ENCODE measurements at regions not wholly inside any gene's neighbourhood (a gene's known extent, or its start where the extent isn't known, plus 50 kb on each side); places are given as distances from the start of the nearest gene placed in this dataset.

DNA sequence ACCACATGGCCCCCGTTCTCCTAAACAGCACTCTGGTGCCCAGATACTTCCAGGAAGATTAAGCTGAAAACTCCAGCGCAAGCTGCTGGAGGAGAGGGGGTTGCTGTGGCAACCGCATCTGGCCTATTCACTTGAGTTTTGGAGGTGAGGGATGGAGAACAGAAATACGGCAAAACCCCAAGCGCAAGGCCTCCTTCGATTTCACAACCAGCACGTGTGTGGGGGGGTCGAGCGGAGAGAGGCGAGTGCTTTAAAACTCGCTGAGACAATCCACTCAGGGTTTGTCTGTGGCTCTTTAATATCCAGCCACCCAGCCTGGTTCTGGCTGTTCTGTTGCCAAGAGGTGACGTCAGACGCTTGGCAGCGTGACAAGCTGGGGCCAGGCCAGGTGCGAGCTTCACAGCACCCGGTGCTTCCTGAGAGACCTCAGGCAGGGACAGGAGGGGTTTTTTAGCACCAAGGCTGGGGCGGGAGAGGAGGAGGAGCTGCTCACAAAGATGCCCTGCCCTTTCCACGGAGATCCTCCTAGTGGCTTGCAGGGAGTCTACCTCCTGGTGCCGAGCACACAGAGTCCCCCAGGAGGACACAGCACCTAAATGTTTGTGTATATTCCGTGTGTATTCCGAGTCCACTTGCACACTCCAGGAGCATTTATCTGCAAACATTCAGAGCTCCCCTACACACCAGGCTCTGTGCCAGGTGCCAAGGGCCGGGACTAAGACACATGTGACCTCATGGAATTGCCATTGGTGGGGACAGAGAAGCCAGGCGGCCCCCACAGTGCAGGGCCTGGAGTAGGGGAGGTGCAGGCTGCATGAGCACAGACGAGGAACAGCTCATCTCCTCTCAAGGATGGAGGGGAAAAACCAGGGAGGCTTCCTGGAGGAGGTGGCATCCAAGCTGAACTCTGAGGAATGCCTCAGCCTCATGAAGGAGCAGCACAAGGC lies 194.6 kb downstream of the OLFM1 start:
- WGBS (ENCODE audit: insufficient coverage), result 28% methylated on average over 18 of the region's 24 CpGs
- Histone ChIP-seq H3K36me3 (replicated peaks in 1 of 2; ENCODE audit: control extremely low read depth in 1 of 2, control insufficient read depth in 1 of 2, extremely low read depth in 1 of 2, insufficient read depth in 2 of 2, low read length in 1 of 2) (no peaks in the 10 kb centered on the region), H3K4me2 (replicated peaks; ENCODE audit: low read depth, low read length, poor library complexity, severe bottlenecking) (no peak overlapping the region), H3K27ac (ENCODE audit: low read length in 2 of 2) (no peak overlapping the region), H2AFZ (ENCODE audit: insufficient read depth, low read depth, low read length, poor library complexity, severe bottlenecking) (no peak overlapping the region), H3K4me1 (ENCODE audit: control insufficient read depth in 2 of 2, insufficient read depth in 2 of 2, low read length in 2 of 2) (no peaks in the 10 kb centered on the region), H3K9ac (ENCODE audit: low read length) (no peak overlapping the region), H3K27me3 (replicated peaks in 1 of 4; ENCODE audit: control extremely low read depth in 1 of 4, control insufficient read depth in 3 of 4, insufficient read depth in 4 of 4, low read length in 3 of 4) (no peaks in the 10 kb centered on the region), H3K79me2 (ENCODE audit: control insufficient read depth, insufficient read depth, low read length) (no peaks in the 10 kb centered on the region), H4K20me1 (ENCODE audit: control insufficient read depth, insufficient read depth, low read length, poor library complexity, severe bottlenecking) (no peaks in the 10 kb centered on the region), H3K4me3 (ENCODE audit: control extremely low read depth in 1 of 5, extremely low read depth in 1 of 5, insufficient read depth in 1 of 5, low read depth in 2 of 5, low read length in 4 of 5) (no peak overlapping the region), H3K9me3 (ENCODE audit: control extremely low read depth in 1 of 3, control insufficient read depth in 2 of 3, insufficient read depth in 1 of 3, low read length in 2 of 3) (peaks cover 0 to 15% (median 0%) of the 10 kb centered on the region in 3 donors)
- Mint-ChIP-seq H3K9me3 (ENCODE audit: insufficient read depth) (no peaks in the 10 kb centered on the region), H3K27ac (no peak overlapping the region), H3K27me3 (no peaks in the 10 kb centered on the region), H3K4me3 (no peak overlapping the region), H3K4me1 (no peaks in the 10 kb centered on the region)
- DNase-seq, result no peak
- ChIA-PET CTCF (no interaction called here), POLR2A (no interaction called here)
- TF ChIP-seq, protein P1, sequence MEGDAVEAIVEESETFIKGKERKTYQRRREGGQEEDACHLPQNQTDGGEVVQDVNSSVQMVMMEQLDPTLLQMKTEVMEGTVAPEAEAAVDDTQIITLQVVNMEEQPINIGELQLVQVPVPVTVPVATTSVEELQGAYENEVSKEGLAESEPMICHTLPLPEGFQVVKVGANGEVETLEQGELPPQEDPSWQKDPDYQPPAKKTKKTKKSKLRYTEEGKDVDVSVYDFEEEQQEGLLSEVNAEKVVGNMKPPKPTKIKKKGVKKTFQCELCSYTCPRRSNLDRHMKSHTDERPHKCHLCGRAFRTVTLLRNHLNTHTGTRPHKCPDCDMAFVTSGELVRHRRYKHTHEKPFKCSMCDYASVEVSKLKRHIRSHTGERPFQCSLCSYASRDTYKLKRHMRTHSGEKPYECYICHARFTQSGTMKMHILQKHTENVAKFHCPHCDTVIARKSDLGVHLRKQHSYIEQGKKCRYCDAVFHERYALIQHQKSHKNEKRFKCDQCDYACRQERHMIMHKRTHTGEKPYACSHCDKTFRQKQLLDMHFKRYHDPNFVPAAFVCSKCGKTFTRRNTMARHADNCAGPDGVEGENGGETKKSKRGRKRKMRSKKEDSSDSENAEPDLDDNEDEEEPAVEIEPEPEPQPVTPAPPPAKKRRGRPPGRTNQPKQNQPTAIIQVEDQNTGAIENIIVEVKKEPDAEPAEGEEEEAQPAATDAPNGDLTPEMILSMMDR (IDR thresholded peaks at IDR 0.05), result no peak
- no peak for TF ChIP-seq EZH2 (IDR thresholded peaks at IDR 0.05; ENCODE audit: borderline replicate concordance, insufficient read depth, low read depth, low read length, poor library complexity, severe bottlenecking)
- no peak for ATAC-seq (ENCODE audit: low read depth)
- intact Hi-C loops (cut with micrococcal nuclease), result no loop called here

DNA sequence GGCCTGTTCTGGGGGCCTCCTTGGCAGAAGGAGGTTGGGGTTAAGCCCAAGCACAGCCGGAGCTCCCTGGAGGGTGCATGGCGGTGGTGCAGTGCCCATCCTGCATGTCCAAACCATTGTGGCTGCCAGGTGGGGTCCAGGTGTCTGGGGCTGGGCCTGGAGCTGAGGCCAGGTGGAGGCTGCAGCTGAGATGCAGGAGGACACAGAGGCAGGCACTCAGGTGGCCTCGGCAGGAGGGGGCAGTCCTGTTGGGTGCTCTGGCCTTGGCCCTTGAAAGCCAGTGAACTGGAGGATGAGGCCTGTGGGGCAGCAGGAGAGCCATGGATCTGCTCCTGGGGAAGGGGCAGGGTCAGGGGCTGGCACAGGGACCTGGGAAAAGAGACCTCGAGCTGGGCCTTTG lies 195.3 kb downstream of the OLFM1 start:
- Histone ChIP-seq H3K27ac (ENCODE audit: low read length in 2 of 2) (no peak overlapping the region), H3K4me2 (replicated peaks; ENCODE audit: low read depth, low read length, poor library complexity, severe bottlenecking) (no peak overlapping the region), H3K4me1 (ENCODE audit: control insufficient read depth in 2 of 2, insufficient read depth in 2 of 2, low read length in 2 of 2) (no peaks in the 10 kb centered on the region), H3K9ac (ENCODE audit: low read length) (no peak overlapping the region), H3K27me3 (replicated peaks in 1 of 4; ENCODE audit: control extremely low read depth in 1 of 4, control insufficient read depth in 3 of 4, insufficient read depth in 4 of 4, low read length in 3 of 4) (no peaks in the 10 kb centered on the region), H3K36me3 (replicated peaks in 1 of 2; ENCODE audit: control extremely low read depth in 1 of 2, control insufficient read depth in 1 of 2, extremely low read depth in 1 of 2, insufficient read depth in 2 of 2, low read length in 1 of 2) (no peaks in the 10 kb centered on the region), H2AFZ (ENCODE audit: insufficient read depth, low read depth, low read length, poor library complexity, severe bottlenecking) (no peak overlapping the region), H3K79me2 (ENCODE audit: control insufficient read depth, insufficient read depth, low read length) (no peaks in the 10 kb centered on the region), H4K20me1 (ENCODE audit: control insufficient read depth, insufficient read depth, low read length, poor library complexity, severe bottlenecking) (no peaks in the 10 kb centered on the region), H3K4me3 (ENCODE audit: control extremely low read depth in 1 of 5, extremely low read depth in 1 of 5, insufficient read depth in 1 of 5, low read depth in 2 of 5, low read length in 4 of 5) (no peak overlapping the region), H3K9me3 (ENCODE audit: control extremely low read depth in 1 of 3, control insufficient read depth in 2 of 3, insufficient read depth in 1 of 3, low read length in 2 of 3) (peaks cover 0 to 15% (median 0%) of the 10 kb centered on the region in 3 donors)
- ChIA-PET CTCF (no interaction called here), POLR2A (no interaction called here)
- 82% methylated on average over 4 of the region's 4 CpGs for whole genome bisulfite sequencing (ENCODE audit: insufficient coverage)
- no peaks in the 10 kb centered on the region for H3K9me3 Mint-ChIP-seq (ENCODE audit: insufficient read depth)
- H3K4me3 Mint-ChIP-seq, result no peak overlapping the region
- H3K27me3 Mint-ChIP-seq, result no peaks in the 10 kb centered on the region
- H3K4me1 Mint-ChIP-seq, result no peaks in the 10 kb centered on the region
- TF ChIP-seq, protein P1 (IDR thresholded peaks at IDR 0.05), result no peak
- no peak for TF ChIP-seq EZH2 (IDR thresholded peaks at IDR 0.05; ENCODE audit: borderline replicate concordance, insufficient read depth, low read depth, low read length, poor library complexity, severe bottlenecking)
- ATAC-seq (ENCODE audit: low read depth) (no peak), DNase-seq (no peak)
- intact Hi-C loops (cut with micrococcal nuclease), result no loop called here
- no peak overlapping the region for H3K27ac Mint-ChIP-seq
